Small intestine (tissue), 7 donors: ENCODE measurements at regions not wholly inside any gene's neighbourhood (a gene's known extent, or its start where the extent isn't known, plus 50 kb on each side); places are given as distances from the start of the nearest gene placed in this dataset.

Experiments used
- DNase-seq, 2 donors: peaks; one replicate each; pipeline versions ENCODE4 v3.0.0 to v3.0.0-alpha.2; 2013
- FAIRE-seq: peaks from 2 replicates; lab custom pipeline; 2012; peaks lifted over from hg19 to GRCh38; lab: Jason Lieb, UNC
- H3K27ac ChIP-seq, 3 donors: one replicate each; pipeline ENCODE4 v1.5.1; 2013; ENCODE audit warnings: low read length in 2 of 3, mild to moderate bottlenecking in 2 of 3, control low read depth in 1 of 3, inconsistent platforms in 1 of 3, low read depth in 1 of 3, moderate library complexity in 1 of 3
- H3K27me3 ChIP-seq, 3 donors: one replicate each; pipeline ENCODE4 v1.6.1; 2013; ENCODE audit warnings: low read length in 3 of 3, inconsistent platforms in 1 of 3; ENCODE audit not compliant: control insufficient read depth in 3 of 3, insufficient read depth in 3 of 3
- H3K36me3 ChIP-seq, 3 donors: one replicate each; pipeline ENCODE4 v1.6.1; 2013; ENCODE audit warnings: low read length in 3 of 3, inconsistent platforms in 1 of 3, low read depth in 1 of 3, mild to moderate bottlenecking in 1 of 3, moderate library complexity in 1 of 3; ENCODE audit not compliant: control insufficient read depth in 3 of 3, insufficient read depth in 2 of 3
- H3K4me1 ChIP-seq, 3 donors: one replicate each; pipeline ENCODE4 v1.6.1; 2013; ENCODE audit warnings: low read length in 2 of 3, inconsistent platforms in 1 of 3, low read depth in 1 of 3, mild to moderate bottlenecking in 1 of 3, moderate library complexity in 1 of 3; ENCODE audit not compliant: control insufficient read depth in 3 of 3, insufficient read depth in 2 of 3
- H3K4me3 ChIP-seq, 3 donors: one replicate each; pipeline ENCODE4 v1.5.1; 2013; ENCODE audit warnings: low read length in 3 of 3, control low read depth in 1 of 3, inconsistent platforms in 1 of 3, low read depth in 1 of 3, mild to moderate bottlenecking in 1 of 3, moderate library complexity in 1 of 3
- H3K9me3 ChIP-seq, 2 donors: one replicate each; pipeline ENCODE4 v1.6.1; 2013; ENCODE audit warnings: low read depth in 1 of 2, low read length in 1 of 2; ENCODE audit not compliant: control insufficient read depth in 2 of 2, insufficient read depth in 1 of 2
- WGBS, 3 donors: extraction: QIAGEN DNeasy Blood & Tissue Kit; methylation state at CpG; one replicate each; pipeline ENCODE4 v1.1.7; 2013; 5-methylcytosine and 5-hydroxymethylcytosine counted together
- donor health status: healthy with polysubstance abuse.
- donor health status: control.
- donor health status: control.
- donor health status: Bipolar disorder and iron deficiency.
- donor health status: healthy.

GRCh38 chr3:10708216-10708893, 107.7 kb upstream of the SLC6A11 start:
- H3K4me1 ChIP-seq: no peaks in the 10 kb centered on the region
- no peak for DNase-seq
- H3K27ac ChIP-seq: no peak overlapping the region
- no peak for FAIRE-seq
- 9 to 18% (median 13%) methylated on average over 22 to 25 of the region's 25 CpGs for WGBS, 3 donors
- peaks cover 17 to 41% (median 19%) of the 10 kb centered on the region in 3 donors for H3K27me3 ChIP-seq
- H3K9me3 ChIP-seq: no peaks in the 10 kb centered on the region
- no peak overlapping the region for H3K4me3 ChIP-seq
- H3K36me3 ChIP-seq: no peaks in the 10 kb centered on the region

GRCh38 chr3:10709110-10709781, 106.8 kb upstream of the SLC6A11 start:
- DNase-seq (no peak), FAIRE-seq (no peak)
- no peaks in the 10 kb centered on the region for H3K4me1 ChIP-seq
- H3K4me3 ChIP-seq: no peak overlapping the region
- no peaks in the 10 kb centered on the region for H3K36me3 ChIP-seq
- H3K27ac ChIP-seq: no peak overlapping the region
- 63 to 73% (median 68%) methylated on average over 8 to 9 of the region's 9 CpGs for WGBS, 3 donors
- peaks cover 17 to 38% (median 21%) of the 10 kb centered on the region in 3 donors for H3K27me3 ChIP-seq
- H3K9me3 ChIP-seq: no peaks in the 10 kb centered on the region

- no peak for FAIRE-seq
- 62 to 65% (median 63%) methylated on average over 6 of the region's 6 CpGs for WGBS, 3 donors
Measured at GRCh38 chr3:10712121-10712520, 103.9 kb upstream of the SLC6A11 start.

GRCh38 chr3:10713656-10714055, 102.4 kb upstream of the SLC6A11 start:
- whole genome bisulfite sequencing, 3 donors: 48 to 58% (median 53%) methylated on average over 6 of the region's 6 CpGs
- no peak for FAIRE-seq

More at GRCh38 chr3:10712121-10712520, 103.9 kb upstream of the SLC6A11 start:
- Histone ChIP-seq H3K36me3 (no peaks in the 10 kb centered on the region), H3K27ac (no peak overlapping the region), H3K4me3 (no peak overlapping the region), H3K9me3 (peaks cover 0 to 3% of the 10 kb centered on the region in 2 donors), H3K27me3 (peaks cover 12 to 23% (median 14%) of the 10 kb centered on the region in 3 donors), H3K4me1 (no peaks in the 10 kb centered on the region)
- no peak for DNase-seq

GRCh38 chr3:10715886-10716285, 100.1 kb upstream of the SLC6A11 start:
- WGBS, 3 donors: 83 to 90% (median 86%) methylated on average over 3 of the region's 3 CpGs
- DNase-seq (no peak), FAIRE-seq (no peak)
- Histone ChIP-seq H3K4me3 (no peak overlapping the region), H3K36me3 (no peaks in the 10 kb centered on the region), H3K4me1 (no peaks in the 10 kb centered on the region), H3K27ac (no peak overlapping the region), H3K27me3 (peaks cover 3 to 4% (median 4%) of the 10 kb centered on the region in 3 donors), H3K9me3 (peaks cover 0 to 3% of the 10 kb centered on the region in 2 donors)

More at GRCh38 chr3:10713656-10714055, 102.4 kb upstream of the SLC6A11 start:
- DNase-seq: no peak
- Histone ChIP-seq H3K36me3 (no peaks in the 10 kb centered on the region), H3K4me1 (no peaks in the 10 kb centered on the region), H3K4me3 (no peak overlapping the region), H3K9me3 (peaks cover 0 to 3% of the 10 kb centered on the region in 2 donors), H3K27me3 (peaks cover 4 to 15% (median 11%) of the 10 kb centered on the region in 3 donors), H3K27ac (no peak overlapping the region)

GRCh38 chr3:10716964-10717363, 99.1 kb upstream of the SLC6A11 start:
- DNase-seq: no peak
- no peak for FAIRE-seq
- H3K36me3 ChIP-seq: no peaks in the 10 kb centered on the region
- no peak overlapping the region for H3K27ac ChIP-seq
- no peak overlapping the region for H3K4me3 ChIP-seq
- no peaks in the 10 kb centered on the region for H3K4me1 ChIP-seq
- H3K9me3 ChIP-seq: peaks cover 0 to 3% of the 10 kb centered on the region in 2 donors
- 83 to 87% (median 86%) methylated on average over 8 of the region's 8 CpGs for WGBS, 3 donors
- H3K27me3 ChIP-seq: peaks cover 3 to 4% (median 4%) of the 10 kb centered on the region in 3 donors

- DNase-seq (no peak), FAIRE-seq (no peak)
- 85 to 88% (median 87%) methylated on average over 4 of the region's 4 CpGs for WGBS, 3 donors
- no peak overlapping the region for H3K27ac ChIP-seq
- H3K4me3 ChIP-seq: no peak overlapping the region
- no peaks in the 10 kb centered on the region for H3K36me3 ChIP-seq
- peaks cover 0 to 3% of the 10 kb centered on the region in 2 donors for H3K9me3 ChIP-seq
- no peaks in the 10 kb centered on the region for H3K4me1 ChIP-seq
- peaks cover 0 to 5% (median 4%) of the 10 kb centered on the region in 3 donors for H3K27me3 ChIP-seq
Measured at GRCh38 chr3:10717756-10718155, 98.3 kb upstream of the SLC6A11 start.

GRCh38 chr3:10721101-10721500, 94.9 kb upstream of the SLC6A11 start:
- 68 to 71% (median 68%) methylated on average over 5 of the region's 5 CpGs for WGBS, 3 donors
- H3K9me3 ChIP-seq: no peaks in the 10 kb centered on the region
- no peaks in the 10 kb centered on the region for H3K36me3 ChIP-seq
- no peaks in the 10 kb centered on the region for H3K4me1 ChIP-seq
- no peak overlapping the region for H3K4me3 ChIP-seq
- peaks cover 0 to 3% (median 2%) of the 10 kb centered on the region in 3 donors for H3K27me3 ChIP-seq
- DNase-seq (no peak), FAIRE-seq (no peak)
- no peak overlapping the region for H3K27ac ChIP-seq
